ENCODE measurements at regions not wholly inside any gene's neighbourhood (a gene's known extent, or its start where the extent isn't known, plus 50 kb on each side); places are given as distances from the start of the nearest gene placed in this dataset.

- no peak for TF ChIP-seq POLR2A (IDR thresholded peaks at IDR 0.05; ENCODE audit: control extremely low read depth in 1 of 2, low read depth in 2 of 2, low read length in 2 of 2)
- TF ChIP-seq CTCF (IDR thresholded peaks at IDR 0.05; ENCODE audit: control extremely low read depth in 1 of 3, insufficient read depth in 1 of 3, low read depth in 1 of 3, low read length in 3 of 3), result no peak
- TF ChIP-seq SIN3A (conservative IDR thresholded peaks at IDR 0.05 in 1 of 2, IDR thresholded peaks at IDR 0.05 in 1 of 2; ENCODE audit: low read depth in 1 of 2, low read length in 2 of 2), result no peak
- no peak for TF ChIP-seq RAD21 (IDR thresholded peaks at IDR 0.05 in 1 of 2, conservative IDR thresholded peaks at IDR 0.05 in 1 of 2; ENCODE audit: low read depth in 2 of 2, low read length in 2 of 2)
- no peak for TF ChIP-seq JUN (IDR thresholded peaks at IDR 0.05; ENCODE audit: low read depth, low read length)
- TF ChIP-seq RXRA (IDR thresholded peaks at IDR 0.05; ENCODE audit: insufficient read depth, low read depth, low read length), result no peak
- no peak for TF ChIP-seq HDAC2 (IDR thresholded peaks at IDR 0.05; ENCODE audit: borderline replicate concordance in 1 of 2, low read depth in 2 of 2, low read length in 2 of 2)
- TF ChIP-seq KDM1A (IDR thresholded peaks at IDR 0.05; ENCODE audit: borderline replicate concordance, low read length), result no peak
- TF ChIP-seq ATF2 (IDR thresholded peaks at IDR 0.05; ENCODE audit: low read length), result no peak
- TF ChIP-seq SRF (IDR thresholded peaks at IDR 0.05; ENCODE audit: low read depth, low read length), result no peak
- TF ChIP-seq CREB1 (IDR thresholded peaks at IDR 0.05), result no peak
- TF ChIP-seq SAP30 (IDR thresholded peaks at IDR 0.05; ENCODE audit: insufficient read depth, insufficient replicate concordance, low read length), result no peak
- TF ChIP-seq EP300 (IDR thresholded peaks at IDR 0.05; ENCODE audit: borderline replicate concordance in 1 of 2, low read depth in 2 of 2, low read length in 2 of 2), result no peak
Measured at GRCh38 chr18:25001803-25002202, 350.2 kb downstream of the ZNF521 start.
